ENCODE measurements at regions not wholly inside any gene's neighbourhood (a gene's known extent, or its start where the extent isn't known, plus 50 kb on each side); places are given as distances from the start of the nearest gene placed in this dataset.

DNA sequence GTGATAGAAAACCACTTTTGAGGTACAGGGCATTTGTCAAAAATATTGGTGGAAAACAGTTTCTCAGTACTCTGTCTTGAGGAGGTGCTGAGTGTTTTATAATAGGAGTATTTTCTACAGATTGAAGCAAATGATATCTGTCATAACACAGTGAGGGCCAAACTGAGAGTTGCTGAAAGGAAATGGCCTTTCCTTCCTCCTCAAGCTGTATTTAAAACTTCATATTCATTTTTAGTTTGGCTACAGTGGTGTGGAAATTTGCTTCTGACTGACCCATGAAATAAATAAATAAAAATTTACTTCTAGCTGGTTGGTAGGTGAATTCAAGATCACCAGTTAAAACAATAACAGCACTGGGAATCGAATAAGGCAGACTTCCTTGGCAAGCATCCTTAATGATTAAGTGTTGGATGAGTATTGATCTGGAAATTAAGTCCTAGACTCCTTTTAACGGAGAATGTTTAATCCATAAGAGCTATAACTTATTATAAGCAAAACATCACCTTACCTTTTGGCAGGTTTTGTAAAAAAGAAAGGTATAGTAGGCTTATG lies 828.6 kb upstream of the CITED2 start:
- Histone ChIP-seq H3K36me3 (ENCODE audit: low read length) (no peaks in the 10 kb centered on the region), H3F3A (ENCODE audit: insufficient read depth) (no peaks in the 10 kb centered on the region), H3K4me2 (ENCODE audit: low read depth, low read length, poor library complexity, severe bottlenecking) (no peak overlapping the region), H3K27me3 (ENCODE audit: low read length) (no peaks in the 10 kb centered on the region), H3K9me3 (ENCODE audit: insufficient read depth, low read length) (no peaks in the 10 kb centered on the region), H3K4me3 (ENCODE audit: insufficient read depth, low read length, poor library complexity, severe bottlenecking) (no peak overlapping the region), H2AFZ (ENCODE audit: low read depth, low read length, severe bottlenecking) (no peak overlapping the region), H3K27ac (ENCODE audit: low read depth, low read length) (no peak overlapping the region), H3K79me2 (ENCODE audit: insufficient read depth, low read length) (no peaks in the 10 kb centered on the region), H3K9me2 (replicated peaks; ENCODE audit: insufficient read depth, low read length) (no peaks in the 10 kb centered on the region), H3K9ac (ENCODE audit: low read length) (no peak overlapping the region), H4K20me1 (ENCODE audit: low read depth, low read length) (no peaks in the 10 kb centered on the region)
- no peak for TF ChIP-seq EZH2phosphoT487 (conservative IDR thresholded peaks at IDR 0.05; ENCODE audit: low read length)
- TF ChIP-seq, protein P1, sequence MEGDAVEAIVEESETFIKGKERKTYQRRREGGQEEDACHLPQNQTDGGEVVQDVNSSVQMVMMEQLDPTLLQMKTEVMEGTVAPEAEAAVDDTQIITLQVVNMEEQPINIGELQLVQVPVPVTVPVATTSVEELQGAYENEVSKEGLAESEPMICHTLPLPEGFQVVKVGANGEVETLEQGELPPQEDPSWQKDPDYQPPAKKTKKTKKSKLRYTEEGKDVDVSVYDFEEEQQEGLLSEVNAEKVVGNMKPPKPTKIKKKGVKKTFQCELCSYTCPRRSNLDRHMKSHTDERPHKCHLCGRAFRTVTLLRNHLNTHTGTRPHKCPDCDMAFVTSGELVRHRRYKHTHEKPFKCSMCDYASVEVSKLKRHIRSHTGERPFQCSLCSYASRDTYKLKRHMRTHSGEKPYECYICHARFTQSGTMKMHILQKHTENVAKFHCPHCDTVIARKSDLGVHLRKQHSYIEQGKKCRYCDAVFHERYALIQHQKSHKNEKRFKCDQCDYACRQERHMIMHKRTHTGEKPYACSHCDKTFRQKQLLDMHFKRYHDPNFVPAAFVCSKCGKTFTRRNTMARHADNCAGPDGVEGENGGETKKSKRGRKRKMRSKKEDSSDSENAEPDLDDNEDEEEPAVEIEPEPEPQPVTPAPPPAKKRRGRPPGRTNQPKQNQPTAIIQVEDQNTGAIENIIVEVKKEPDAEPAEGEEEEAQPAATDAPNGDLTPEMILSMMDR (IDR thresholded peaks at IDR 0.05; ENCODE audit: insufficient read depth, low read length, poor library complexity, severe bottlenecking) = no peak

DNA sequence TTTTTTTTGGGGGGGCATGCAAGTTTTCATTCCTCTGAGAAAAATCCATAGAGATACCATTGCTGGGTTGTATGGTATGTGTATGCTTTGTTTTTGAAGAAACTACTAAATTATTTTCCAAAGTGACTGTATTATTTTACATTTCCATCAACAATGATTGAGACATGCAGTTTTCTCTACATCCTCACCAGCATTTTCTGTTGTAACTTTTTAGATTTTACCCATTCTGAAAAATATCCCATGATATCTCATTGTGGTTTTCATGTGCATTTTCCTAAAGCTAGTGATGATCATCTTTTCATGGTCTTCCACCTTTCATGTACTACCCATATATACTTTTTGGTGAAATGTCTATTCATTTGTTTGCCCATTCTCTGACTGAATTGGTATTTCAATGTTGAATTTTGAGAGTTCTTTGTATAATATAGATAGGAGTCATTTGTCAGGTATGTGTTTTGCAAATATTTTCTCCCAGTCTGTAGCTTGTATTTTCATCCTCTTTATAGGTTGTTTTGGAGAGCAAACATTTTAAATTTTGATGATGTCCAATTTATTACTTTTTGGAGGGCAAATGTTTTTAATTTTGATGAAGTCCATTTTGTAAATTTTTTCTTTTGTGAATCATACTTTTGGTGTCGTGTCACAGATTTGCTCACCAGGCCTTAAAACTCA lies 827.5 kb upstream of the CITED2 start:
- no peak overlapping the region for H3K27ac ChIP-seq (ENCODE audit: low read depth, low read length)
- H2AFZ ChIP-seq (ENCODE audit: low read depth, low read length, severe bottlenecking) = no peak overlapping the region
- no peak overlapping the region for H3K9ac ChIP-seq (ENCODE audit: low read length)
- H3K9me3 ChIP-seq (ENCODE audit: insufficient read depth, low read length) = no peaks in the 10 kb centered on the region
- no peaks in the 10 kb centered on the region for H4K20me1 ChIP-seq (ENCODE audit: low read depth, low read length)
- no peaks in the 10 kb centered on the region for H3K36me3 ChIP-seq (ENCODE audit: low read length)
- no peaks in the 10 kb centered on the region for H3K27me3 ChIP-seq (ENCODE audit: low read length)
- no peak overlapping the region for H3K4me2 ChIP-seq (ENCODE audit: low read depth, low read length, poor library complexity, severe bottlenecking)
- H3K9me2 ChIP-seq (replicated peaks; ENCODE audit: insufficient read depth, low read length) = no peaks in the 10 kb centered on the region
- TF ChIP-seq, protein P1 (IDR thresholded peaks at IDR 0.05; ENCODE audit: insufficient read depth, low read length, poor library complexity, severe bottlenecking) = no peak
- TF ChIP-seq EZH2phosphoT487 (conservative IDR thresholded peaks at IDR 0.05; ENCODE audit: low read length) = no peak
- no peaks in the 10 kb centered on the region for H3K79me2 ChIP-seq (ENCODE audit: insufficient read depth, low read length)
- H3F3A ChIP-seq (ENCODE audit: insufficient read depth) = no peaks in the 10 kb centered on the region
- no peak overlapping the region for H3K4me3 ChIP-seq (ENCODE audit: insufficient read depth, low read length, poor library complexity, severe bottlenecking)

DNA sequence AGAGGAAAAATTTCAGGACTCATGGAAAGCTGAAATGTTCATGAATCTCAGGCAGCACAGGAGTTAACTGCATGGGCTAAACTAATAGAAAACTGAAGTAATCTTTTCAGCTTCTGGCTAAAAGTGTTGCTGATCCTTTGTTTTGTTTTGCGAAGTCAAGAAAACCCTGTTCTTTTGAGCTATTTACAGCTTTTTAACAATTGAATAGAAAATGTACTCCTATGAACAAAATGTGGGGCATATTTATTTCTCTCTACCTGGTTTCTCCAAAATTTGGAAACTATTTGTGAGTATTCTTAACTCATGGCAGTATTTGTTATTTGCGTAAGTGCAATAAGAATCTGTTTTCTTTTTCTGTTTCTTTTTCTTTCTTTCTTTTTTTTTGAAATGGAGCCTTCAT lies 818.8 kb upstream of the CITED2 start:
- Histone ChIP-seq H3K9me2 (replicated peaks; ENCODE audit: insufficient read depth, low read length) (no peaks in the 10 kb centered on the region), H3K79me2 (ENCODE audit: insufficient read depth, low read length) (no peaks in the 10 kb centered on the region), H3K27ac (ENCODE audit: low read depth, low read length) (no peak overlapping the region), H3K27me3 (ENCODE audit: low read length) (no peaks in the 10 kb centered on the region), H2AFZ (ENCODE audit: low read depth, low read length, severe bottlenecking) (no peak overlapping the region), H3F3A (ENCODE audit: insufficient read depth) (no peaks in the 10 kb centered on the region), H3K9ac (ENCODE audit: low read length) (no peak overlapping the region), H3K36me3 (ENCODE audit: low read length) (no peaks in the 10 kb centered on the region), H3K9me3 (ENCODE audit: insufficient read depth, low read length) (peaks cover 23% of the 10 kb centered on the region; the same call in 1 of the 2 replicates), H3K4me3 (ENCODE audit: insufficient read depth, low read length, poor library complexity, severe bottlenecking) (no peak overlapping the region), H4K20me1 (ENCODE audit: low read depth, low read length) (no peaks in the 10 kb centered on the region), H3K4me2 (ENCODE audit: low read depth, low read length, poor library complexity, severe bottlenecking) (no peak overlapping the region)
- no peak for TF ChIP-seq EZH2phosphoT487 (conservative IDR thresholded peaks at IDR 0.05; ENCODE audit: low read length)
- TF ChIP-seq, protein P1 (IDR thresholded peaks at IDR 0.05; ENCODE audit: insufficient read depth, low read length, poor library complexity, severe bottlenecking) = no peak
